HUES6 (cell line): ENCODE measurements at regions not wholly inside any gene's neighbourhood (a gene's known extent, or its start where the extent isn't known, plus 50 kb on each side); places are given as distances from the start of the nearest gene placed in this dataset.
"Not testable (repeated sequence)": the region's sequence is repeated elsewhere in the genome, so short reads cannot be mapped to it uniquely, and the experiment has no call there.

Experiments used
- H3K27ac ChIP-seq: 2 replicates; pipeline ENCODE4 v1.7.0; 2013; ENCODE audit warnings: low read depth, mild to moderate bottlenecking, low read length, inconsistent platforms
- H3K27me3 ChIP-seq: 2 replicates; pipeline ENCODE4 v1.6.1; 2013; ENCODE audit warnings: low read length; ENCODE audit not compliant: control insufficient read depth, insufficient read depth
- H3K36me3 ChIP-seq: 2 replicates; pipeline ENCODE4 v1.6.1; 2013; ENCODE audit warnings: low read length; ENCODE audit not compliant: control insufficient read depth, insufficient read depth
- H3K4me1 ChIP-seq: 2 replicates; pipeline ENCODE4 v1.6.1; 2013; ENCODE audit warnings: low read length; ENCODE audit not compliant: control insufficient read depth, insufficient read depth
- H3K4me3 ChIP-seq: 2 replicates; pipeline ENCODE4 v1.5.1; 2013; ENCODE audit warnings: low read depth, low read length
- H3K9ac ChIP-seq: one replicate; pipeline ENCODE4 v1.6.1; 2013; ENCODE audit warnings: mild to moderate bottlenecking, low read length
- H3K9me3 ChIP-seq: 2 replicates; pipeline ENCODE4 v1.6.1; 2013; ENCODE audit warnings: low read depth, low read length; ENCODE audit not compliant: control insufficient read depth, insufficient read depth

DNA sequence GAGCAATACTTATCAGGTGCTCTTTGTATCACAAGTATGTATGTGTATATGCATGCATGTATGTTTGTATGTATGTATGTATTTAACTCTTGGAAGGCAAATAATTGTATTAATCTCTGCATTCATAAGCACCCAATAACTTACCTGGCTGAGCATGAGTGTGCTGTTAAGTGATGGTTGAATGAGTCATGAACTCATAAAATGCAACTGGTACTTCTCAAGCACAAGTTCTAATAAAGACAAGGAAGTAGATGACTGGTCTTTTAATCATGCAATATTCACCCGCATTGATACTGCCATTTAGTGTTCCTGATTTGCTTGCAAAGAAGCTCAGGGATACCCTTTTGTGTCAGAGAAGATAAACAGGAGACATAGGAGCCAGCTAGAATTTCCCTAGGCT is 204.9 kb upstream of the TRPM3 start:
- Histone ChIP-seq H3K9ac (no peak overlapping the region), H3K4me1 (no peaks in the 10 kb centered on the region), H3K36me3 (no peaks in the 10 kb centered on the region), H3K27me3 (no peaks in the 10 kb centered on the region; the same call in 1 of the 2 replicates), H3K4me3 (no peak overlapping the region), H3K27ac (no peak overlapping the region), H3K9me3 (no peaks in the 10 kb centered on the region)

DNA sequence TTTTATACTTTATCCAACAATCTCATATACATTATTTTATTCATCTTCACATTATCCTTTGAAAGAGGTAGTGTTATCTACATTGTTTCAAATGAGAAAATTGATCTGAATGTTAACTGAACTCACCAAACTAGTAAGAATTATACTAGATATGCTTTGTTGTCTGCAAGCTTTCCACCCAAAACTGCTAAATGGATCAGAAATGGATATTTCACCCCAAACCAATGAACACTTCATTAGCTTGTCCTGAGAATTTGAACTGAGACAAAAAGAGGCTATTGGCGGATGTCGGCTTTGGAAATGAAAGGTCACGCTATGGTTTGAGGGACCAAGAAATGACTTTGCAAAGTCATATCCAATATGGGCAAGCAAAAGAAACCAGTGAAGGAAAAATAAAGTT is 201.9 kb upstream of the TRPM3 start:
- no peaks in the 10 kb centered on the region; the same call in 1 of the 2 replicates for H3K27me3 ChIP-seq

DNA sequence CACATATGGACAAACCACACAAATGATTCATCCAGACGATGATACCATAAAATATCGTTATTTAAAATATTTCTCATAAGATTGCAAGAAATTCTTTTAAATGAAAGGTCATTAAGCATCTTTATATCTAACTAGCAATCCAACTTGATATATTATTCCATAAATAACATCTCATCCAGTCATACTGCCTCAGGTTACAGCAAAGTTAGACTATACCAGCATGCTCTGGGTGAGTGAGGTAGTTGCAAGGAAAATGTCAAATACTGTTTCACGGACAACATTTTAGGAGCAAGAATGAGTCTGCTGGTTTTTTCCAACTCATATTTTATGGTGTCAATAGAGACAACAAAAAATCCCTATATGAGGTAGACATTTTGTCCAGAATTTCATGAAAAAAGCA is 200.9 kb upstream of the TRPM3 start:
- Histone ChIP-seq H3K9ac (no peak overlapping the region), H3K4me3 (no peak overlapping the region)

More for the DNA sequence above, 201.9 kb upstream of the TRPM3 start:
- Histone ChIP-seq H3K27ac (no peak overlapping the region), H3K9ac (no peak overlapping the region), H3K4me1 (no peaks in the 10 kb centered on the region), H3K4me3 (no peak overlapping the region), H3K9me3 (no peaks in the 10 kb centered on the region), H3K36me3 (no peaks in the 10 kb centered on the region)

DNA sequence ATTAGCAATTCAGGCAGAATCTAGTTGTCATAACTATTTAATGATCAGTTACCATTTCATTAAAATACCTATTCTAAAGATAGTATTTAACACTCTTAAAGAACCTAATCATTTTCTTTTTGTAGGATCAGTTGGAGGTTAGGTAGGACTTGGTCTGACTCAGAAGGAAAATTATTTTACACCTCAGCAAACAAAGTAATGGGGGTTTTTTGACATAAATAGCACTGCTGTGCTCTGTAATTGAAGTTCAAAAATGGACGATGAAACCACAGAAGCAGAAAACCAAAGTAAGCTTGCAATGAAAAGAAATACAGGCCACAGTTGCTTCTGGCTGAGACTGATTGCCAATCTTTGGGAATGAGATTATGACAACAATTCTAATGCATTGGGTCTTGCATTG is 187.0 kb upstream of the TRPM3 start:
- no peaks in the 10 kb centered on the region for H3K36me3 ChIP-seq
- no peak overlapping the region for H3K27ac ChIP-seq
- no peaks in the 10 kb centered on the region for H3K4me1 ChIP-seq
- no peaks in the 10 kb centered on the region for H3K9me3 ChIP-seq
- H3K4me3 ChIP-seq, result no peak overlapping the region
- no peak overlapping the region for H3K9ac ChIP-seq
- no peaks in the 10 kb centered on the region for H3K27me3 ChIP-seq

More for the DNA sequence above, 200.9 kb upstream of the TRPM3 start:
- Histone ChIP-seq H3K27me3 (no peaks in the 10 kb centered on the region), H3K27ac (no peak overlapping the region), H3K4me1 (no peaks in the 10 kb centered on the region), H3K36me3 (no peaks in the 10 kb centered on the region), H3K9me3 (no peaks in the 10 kb centered on the region)

DNA sequence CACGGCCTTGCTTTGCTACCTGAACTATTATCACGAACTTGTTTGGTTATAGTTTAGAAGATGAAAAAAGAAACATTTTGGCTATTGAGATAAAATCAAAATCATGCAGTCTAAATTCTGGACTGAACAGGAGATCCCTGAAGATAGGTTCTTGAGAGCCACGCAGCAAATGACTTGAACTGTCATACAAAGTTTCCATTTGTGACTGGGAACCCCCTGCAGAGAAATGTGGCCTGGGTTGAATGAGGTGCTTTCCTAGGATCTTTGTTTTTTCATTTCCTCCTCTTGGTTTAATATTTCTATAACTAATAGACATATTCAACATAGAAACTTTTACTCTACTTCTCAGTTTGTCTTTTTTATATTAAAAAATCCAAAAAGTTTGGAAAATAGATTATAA is 184.7 kb upstream of the TRPM3 start:
- Histone ChIP-seq H3K9me3 (no peaks in the 10 kb centered on the region), H3K27ac (no peak overlapping the region), H3K27me3 (no peaks in the 10 kb centered on the region), H3K4me1 (no peaks in the 10 kb centered on the region), H3K36me3 (no peaks in the 10 kb centered on the region), H3K4me3 (no peak overlapping the region), H3K9ac (no peak overlapping the region)

DNA sequence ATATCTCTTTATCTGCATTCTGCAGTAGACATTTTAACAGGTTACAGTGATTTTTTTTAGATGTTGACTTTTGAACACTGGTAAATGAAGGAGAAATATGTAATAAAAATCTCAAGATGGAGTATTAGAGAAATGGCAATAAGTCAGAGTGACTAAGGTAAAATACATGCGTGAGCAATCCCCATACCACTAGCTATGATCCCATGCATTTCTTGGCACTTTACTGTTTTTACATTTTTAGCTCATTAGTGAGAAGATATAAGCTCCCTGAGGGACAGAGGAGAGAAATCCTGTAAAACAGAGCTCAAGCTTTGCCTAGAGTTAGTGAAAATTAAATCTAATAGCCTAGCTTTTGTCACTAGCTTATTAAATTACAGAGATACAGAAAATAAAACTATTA is 181.9 kb upstream of the TRPM3 start:
- Histone ChIP-seq H3K9me3 (no peaks in the 10 kb centered on the region), H3K27me3 (no peaks in the 10 kb centered on the region), H3K27ac (no peak overlapping the region), H3K4me1 (no peaks in the 10 kb centered on the region), H3K4me3 (no peak overlapping the region), H3K9ac (no peak overlapping the region), H3K36me3 (no peaks in the 10 kb centered on the region)

DNA sequence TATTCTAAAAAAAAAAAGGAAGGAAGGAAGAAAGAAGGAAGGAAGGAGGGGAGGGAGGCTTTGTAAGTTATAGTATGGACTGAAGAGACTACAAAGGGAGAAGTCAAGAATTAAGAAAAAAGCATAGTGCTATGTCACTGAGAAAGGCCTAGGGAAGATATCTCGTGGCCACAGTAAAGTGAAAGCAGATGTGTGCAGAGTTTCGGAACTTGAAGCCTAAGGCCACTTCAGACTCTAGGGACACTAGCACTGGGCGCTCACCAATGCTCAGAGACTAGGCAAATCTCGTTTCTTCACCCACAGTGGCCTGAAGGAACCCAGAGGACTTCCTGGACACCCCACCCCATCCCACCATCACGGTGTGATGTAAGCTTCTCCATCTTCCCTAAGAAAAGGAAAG is 181.4 kb upstream of the TRPM3 start:
- Histone ChIP-seq H3K9me3 (no peaks in the 10 kb centered on the region), H3K4me3 (no peak overlapping the region), H3K36me3 (no peaks in the 10 kb centered on the region), H3K27ac (no peak overlapping the region), H3K27me3 (no peaks in the 10 kb centered on the region), H3K9ac (no peak overlapping the region), H3K4me1 (no peaks in the 10 kb centered on the region)

DNA sequence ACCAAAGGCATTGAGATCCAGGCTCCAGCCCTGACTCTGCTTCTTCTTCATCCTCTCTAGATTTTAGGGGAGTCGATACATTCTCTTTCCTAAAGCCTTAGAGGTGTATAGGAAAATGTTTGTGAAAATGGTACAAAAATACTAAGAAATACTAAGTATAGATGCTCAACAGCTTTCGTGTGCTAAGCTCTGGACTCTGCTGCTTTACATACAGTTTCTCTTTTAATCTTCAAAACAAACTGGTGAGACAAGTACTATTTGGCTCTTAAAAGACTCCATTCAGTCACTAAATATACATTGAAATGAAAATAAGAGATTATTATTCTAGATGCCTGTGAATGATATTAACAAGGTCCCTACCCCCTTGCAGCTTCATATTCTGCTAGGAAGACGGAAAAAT is 174.5 kb upstream of the TRPM3 start:
- Histone ChIP-seq H3K36me3 (no peaks in the 10 kb centered on the region), H3K27ac (no peak overlapping the region), H3K9me3 (no peaks in the 10 kb centered on the region), H3K4me3 (no peak overlapping the region), H3K4me1 (no peaks in the 10 kb centered on the region), H3K9ac (no peak overlapping the region), H3K27me3 (no peaks in the 10 kb centered on the region)

DNA sequence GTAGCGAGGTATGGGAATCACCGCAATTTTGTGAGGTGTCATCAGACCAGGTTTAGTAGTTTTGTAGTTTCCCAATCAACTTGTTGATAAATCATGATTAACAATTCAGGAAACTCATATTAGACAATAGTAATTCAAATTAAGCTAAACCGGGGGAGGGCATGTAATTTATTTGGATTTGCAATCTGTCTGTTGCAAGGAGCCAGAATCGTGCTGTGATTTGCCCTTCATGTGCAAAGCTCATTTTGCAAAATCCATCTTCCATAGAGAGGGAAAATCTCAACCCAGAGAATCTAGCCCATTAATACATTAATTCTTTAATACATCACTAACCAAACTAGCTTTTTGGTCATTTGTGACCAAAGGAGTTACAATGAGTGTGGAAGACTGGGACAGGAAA is 164.7 kb upstream of the TRPM3 start:
- Histone ChIP-seq H3K9ac (no peak overlapping the region), H3K36me3 (no peaks in the 10 kb centered on the region), H3K9me3 (no peaks in the 10 kb centered on the region), H3K27me3 (no peaks in the 10 kb centered on the region), H3K4me1 (no peaks in the 10 kb centered on the region; the same call in 1 of the 2 replicates), H3K27ac (no peak overlapping the region), H3K4me3 (no peak overlapping the region)

DNA sequence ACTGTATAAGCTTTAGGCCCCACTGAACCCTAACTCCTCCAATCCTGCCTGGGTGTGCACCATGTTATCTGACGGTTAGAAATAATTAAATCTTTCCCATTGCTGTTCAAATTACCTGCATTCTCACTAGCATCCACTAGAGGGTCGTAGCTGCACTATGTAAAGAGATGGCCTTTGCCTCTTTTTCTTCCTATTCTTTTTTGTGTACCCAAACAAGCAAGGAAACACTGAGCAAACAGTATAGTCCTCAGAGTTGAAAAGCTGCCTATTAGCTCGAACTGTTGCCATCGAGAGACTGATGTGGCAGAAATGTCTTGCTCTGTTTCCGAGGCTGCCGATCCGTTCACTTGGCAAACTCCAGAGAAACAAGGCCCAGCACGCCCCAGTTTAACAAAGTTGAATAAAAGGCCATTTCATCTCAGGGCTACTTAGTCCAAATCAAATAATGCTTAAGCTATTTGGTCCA is 163.8 kb upstream of the TRPM3 start:
- no peak overlapping the region for H3K9ac ChIP-seq
- H3K4me3 ChIP-seq, result no peak overlapping the region
- H3K27ac ChIP-seq, result no peak overlapping the region
- H3K4me1 ChIP-seq, result no peaks in the 10 kb centered on the region; the same call in 1 of the 2 replicates
- no peaks in the 10 kb centered on the region for H3K27me3 ChIP-seq
- H3K9me3 ChIP-seq, result no peaks in the 10 kb centered on the region
- H3K36me3 ChIP-seq, result no peaks in the 10 kb centered on the region

DNA sequence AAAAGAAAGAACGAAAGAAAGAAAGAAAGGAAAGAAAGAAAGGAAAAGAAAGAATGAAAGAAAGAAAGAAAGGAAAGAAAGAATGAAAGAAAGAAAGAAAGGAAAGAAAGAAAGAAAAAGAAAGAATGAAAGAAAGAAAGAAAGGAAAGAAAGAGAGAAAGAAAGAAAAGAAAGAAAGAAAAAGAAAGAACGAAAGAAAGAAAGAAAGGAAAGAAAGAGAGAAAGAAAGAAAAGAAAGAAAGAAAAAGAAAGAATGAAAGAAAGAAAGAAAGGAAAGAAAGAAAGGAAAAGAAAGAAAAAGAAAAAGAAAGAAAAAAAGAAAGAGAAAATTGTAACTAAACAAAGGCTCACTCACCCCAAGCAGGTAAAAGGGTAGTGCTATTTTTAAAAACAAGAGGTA is 160.7 kb upstream of the TRPM3 start:
- H3K27ac ChIP-seq, H3K4me3 ChIP-seq, H3K9ac ChIP-seq, H3K27me3 ChIP-seq, H3K4me1 ChIP-seq, H3K36me3 ChIP-seq, H3K9me3 ChIP-seq: not testable (repeated sequence)

DNA sequence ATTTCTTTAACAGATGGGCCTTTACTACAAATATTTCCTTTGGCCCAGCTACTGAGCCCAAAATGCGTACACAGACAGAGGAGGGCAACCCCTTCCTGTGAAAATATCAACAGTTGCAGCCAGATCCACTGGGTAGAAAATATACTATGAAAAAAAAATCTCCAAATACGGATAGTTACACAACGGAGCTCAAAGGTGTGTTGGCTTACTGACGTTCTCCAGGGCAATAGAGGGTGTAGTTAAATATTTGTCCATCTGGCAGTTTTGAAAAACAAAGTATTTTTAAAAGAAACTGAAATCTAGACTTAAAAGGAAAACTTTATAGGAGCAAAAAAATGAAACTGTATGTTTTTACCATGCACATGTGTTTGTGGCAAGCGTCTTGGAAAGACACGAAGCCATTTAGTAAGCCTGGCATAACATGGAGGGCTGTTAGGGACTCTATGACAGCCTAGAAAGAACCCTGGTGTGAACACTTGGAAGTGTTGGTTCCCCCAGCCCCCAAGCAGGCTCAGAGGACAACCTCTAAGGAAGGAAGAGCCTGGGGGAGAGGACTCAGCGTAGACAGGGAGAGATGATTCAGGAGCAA is 157.8 kb upstream of the TRPM3 start:
- H3K36me3 ChIP-seq, result no peaks in the 10 kb centered on the region
- no peaks in the 10 kb centered on the region for H3K9me3 ChIP-seq
- no peaks in the 10 kb centered on the region for H3K27me3 ChIP-seq
- no peak overlapping the region for H3K27ac ChIP-seq
- H3K9ac ChIP-seq, result no peak overlapping the region
- H3K4me1 ChIP-seq, result no peaks in the 10 kb centered on the region
- no peak overlapping the region for H3K4me3 ChIP-seq
